ENCODE measurements at regions not wholly inside any gene's neighbourhood (a gene's known extent, or its start where the extent isn't known, plus 50 kb on each side); places are given as distances from the start of the nearest gene placed in this dataset.

DNA sequence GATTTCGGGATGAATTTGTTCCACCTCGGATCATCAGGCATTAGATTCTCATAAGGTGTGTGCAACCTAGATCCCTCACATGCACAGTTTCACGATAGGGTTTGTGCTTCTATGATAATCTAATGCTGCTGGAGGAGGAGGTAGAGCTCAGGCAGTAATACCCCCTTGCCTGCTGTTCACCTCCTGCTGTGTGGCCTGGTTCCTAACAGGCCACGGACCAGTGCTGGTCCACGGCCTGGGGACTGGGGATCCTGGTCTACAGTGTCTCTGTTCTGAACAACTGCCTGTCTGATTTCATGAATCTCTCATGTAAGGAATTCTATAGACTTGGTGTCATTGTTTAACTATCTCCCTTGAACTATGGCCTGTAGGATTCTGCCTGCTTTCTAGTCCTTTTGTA lies 269.9 kb downstream of the SPRY1 start:
- Histone ChIP-seq H3K27me3 (ENCODE audit: control insufficient read depth, insufficient read depth, low read length) (no peaks in the 10 kb centered on the region), H3K9me3 (replicated peaks; ENCODE audit: control insufficient read depth, low read depth, low read length) (no peaks in the 10 kb centered on the region), H3K4me1 (ENCODE audit: control insufficient read depth, insufficient read depth, low read length) (no peaks in the 10 kb centered on the region), H3K36me3 (ENCODE audit: control insufficient read depth, insufficient read depth, low read length) (peaks cover 12% of the 10 kb centered on the region), H3K27ac (ENCODE audit: low read length) (no peak overlapping the region), H3K4me3 (ENCODE audit: low read length) (no peak overlapping the region)
- DNase-seq, result no peak
- WGBS (ENCODE audit: insufficient coverage), result 95% methylated on average over 3 of the region's 5 CpGs

DNA sequence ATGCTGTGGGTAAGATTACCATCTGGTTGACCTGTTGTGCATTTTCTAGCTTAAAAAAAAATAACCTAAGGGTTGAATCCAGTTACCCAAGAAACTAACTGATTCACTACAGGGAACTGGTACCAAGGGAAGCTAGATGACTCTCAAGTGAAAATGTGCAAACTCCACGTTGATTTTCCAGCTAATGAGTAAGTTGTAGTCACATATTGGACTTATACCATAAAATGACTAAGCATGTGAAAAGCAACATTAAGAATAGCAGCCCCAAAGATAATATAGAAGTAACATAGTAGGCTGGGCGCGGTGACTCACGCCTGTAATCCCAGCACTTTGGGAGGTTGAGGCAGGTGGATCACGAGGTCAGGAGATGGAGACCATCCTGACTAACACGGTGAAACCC lies 270.9 kb downstream of the SPRY1 start:
- Histone ChIP-seq H3K4me3 (ENCODE audit: low read length) (no peak overlapping the region), H3K4me1 (ENCODE audit: control insufficient read depth, insufficient read depth, low read length) (no peaks in the 10 kb centered on the region), H3K27ac (ENCODE audit: low read length) (no peak overlapping the region), H3K9me3 (replicated peaks; ENCODE audit: control insufficient read depth, low read depth, low read length) (no peaks in the 10 kb centered on the region), H3K27me3 (ENCODE audit: control insufficient read depth, insufficient read depth, low read length) (no peaks in the 10 kb centered on the region), H3K36me3 (ENCODE audit: control insufficient read depth, insufficient read depth, low read length) (peaks cover 12% of the 10 kb centered on the region)
- no peak for DNase-seq
- WGBS (ENCODE audit: insufficient coverage), result 100% methylated on average over 1 of the region's 6 CpGs

DNA sequence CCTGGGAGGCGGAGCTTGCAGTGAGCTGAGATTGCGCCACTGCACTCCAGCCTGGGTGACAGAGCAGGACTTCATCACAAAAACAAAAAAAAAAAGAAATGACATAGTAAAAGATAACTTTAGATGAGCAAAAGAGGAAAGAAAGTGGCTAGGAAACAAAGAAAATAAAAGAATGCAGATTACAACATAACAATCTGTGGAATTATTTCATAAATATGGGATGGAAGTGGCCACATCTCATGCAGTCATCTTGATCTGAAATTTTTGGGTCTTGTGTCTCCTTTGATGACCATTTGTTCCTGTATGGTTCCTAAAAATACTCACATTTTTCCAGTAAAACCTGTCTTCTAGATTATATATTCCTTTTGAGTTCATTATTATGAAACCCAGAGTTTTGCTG lies 271.4 kb downstream of the SPRY1 start:
- peaks cover 12% of the 10 kb centered on the region for H3K36me3 ChIP-seq (ENCODE audit: control insufficient read depth, insufficient read depth, low read length)
- H3K9me3 ChIP-seq (replicated peaks; ENCODE audit: control insufficient read depth, low read depth, low read length), result no peaks in the 10 kb centered on the region
- no CpG with 5 or more reads among the region's 2 CpGs for WGBS (ENCODE audit: insufficient coverage)
- no peak overlapping the region for H3K4me3 ChIP-seq (ENCODE audit: low read length)
- no peak overlapping the region for H3K27ac ChIP-seq (ENCODE audit: low read length)
- no peaks in the 10 kb centered on the region for H3K27me3 ChIP-seq (ENCODE audit: control insufficient read depth, insufficient read depth, low read length)
- H3K4me1 ChIP-seq (ENCODE audit: control insufficient read depth, insufficient read depth, low read length), result no peaks in the 10 kb centered on the region
- no peak for DNase-seq

DNA sequence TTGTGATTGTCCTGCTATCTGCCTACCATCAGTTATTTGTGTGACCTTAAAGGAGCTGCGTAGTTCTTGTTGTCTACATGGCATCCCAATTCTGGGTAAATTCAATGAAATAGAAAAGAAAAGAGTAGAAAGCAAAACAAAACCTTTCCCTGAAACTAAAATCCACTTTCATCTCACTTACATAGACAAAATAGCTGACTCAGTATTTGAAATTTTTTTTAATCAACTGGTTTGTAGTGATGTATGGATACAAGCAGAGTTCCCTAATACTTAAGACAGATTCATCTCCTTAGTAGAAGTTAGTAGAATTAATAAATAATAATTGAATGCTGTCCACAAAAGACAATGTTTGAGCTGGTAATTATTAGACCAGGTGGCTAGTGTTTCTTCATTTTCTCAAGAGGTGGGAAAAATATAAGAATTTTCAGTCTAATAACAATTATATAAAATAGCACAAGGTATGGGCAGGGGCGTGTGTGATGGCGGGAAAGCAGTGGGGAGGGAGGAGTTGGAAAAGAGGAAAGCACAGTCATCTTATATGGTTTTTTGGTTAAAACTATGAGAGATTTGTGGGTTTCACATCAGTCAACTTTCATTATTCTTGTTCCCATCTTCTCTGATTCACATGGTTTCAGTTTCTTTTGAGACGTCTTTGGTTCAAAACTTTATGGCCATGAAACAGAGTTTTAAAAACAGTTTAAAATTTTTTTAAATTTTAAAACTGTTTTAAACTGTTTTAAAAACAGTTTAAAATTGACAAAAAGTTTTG lies 275.2 kb downstream of the SPRY1 start:
- H3K4me3 ChIP-seq (ENCODE audit: low read length), result no peak overlapping the region

DNA sequence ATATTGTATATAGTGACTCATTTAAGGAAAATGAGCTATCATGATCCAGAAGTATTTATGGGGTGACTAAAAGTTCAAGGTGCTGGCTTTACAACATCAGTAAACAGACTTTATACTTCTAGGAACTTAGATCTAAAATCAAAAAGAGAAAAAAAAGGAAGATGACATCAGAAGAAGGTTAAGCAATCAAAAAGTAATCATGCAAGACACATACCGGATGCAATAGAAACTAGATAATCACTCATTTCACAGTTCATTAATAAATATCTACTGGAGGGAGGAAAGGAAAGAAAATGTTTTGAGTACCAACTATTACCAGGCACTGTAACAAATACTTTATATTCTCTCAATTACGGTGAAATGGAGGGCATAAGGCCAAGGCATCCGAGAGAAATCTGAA lies 276.4 kb downstream of the SPRY1 start:
- H3K27ac ChIP-seq (ENCODE audit: low read length), result no peak overlapping the region

More for the DNA sequence above, 275.2 kb downstream of the SPRY1 start:
- H3K27ac ChIP-seq (ENCODE audit: low read length), result no peak overlapping the region
- H3K9me3 ChIP-seq (replicated peaks; ENCODE audit: control insufficient read depth, low read depth, low read length), result no peaks in the 10 kb centered on the region
- H3K4me1 ChIP-seq (ENCODE audit: control insufficient read depth, insufficient read depth, low read length), result peaks cover 15% of the 10 kb centered on the region
- no CpG with 5 or more reads among the region's 4 CpGs for WGBS (ENCODE audit: insufficient coverage)
- no peak for DNase-seq
- no peaks in the 10 kb centered on the region for H3K27me3 ChIP-seq (ENCODE audit: control insufficient read depth, insufficient read depth, low read length)
- peaks cover 4% of the 10 kb centered on the region for H3K36me3 ChIP-seq (ENCODE audit: control insufficient read depth, insufficient read depth, low read length)

DNA sequence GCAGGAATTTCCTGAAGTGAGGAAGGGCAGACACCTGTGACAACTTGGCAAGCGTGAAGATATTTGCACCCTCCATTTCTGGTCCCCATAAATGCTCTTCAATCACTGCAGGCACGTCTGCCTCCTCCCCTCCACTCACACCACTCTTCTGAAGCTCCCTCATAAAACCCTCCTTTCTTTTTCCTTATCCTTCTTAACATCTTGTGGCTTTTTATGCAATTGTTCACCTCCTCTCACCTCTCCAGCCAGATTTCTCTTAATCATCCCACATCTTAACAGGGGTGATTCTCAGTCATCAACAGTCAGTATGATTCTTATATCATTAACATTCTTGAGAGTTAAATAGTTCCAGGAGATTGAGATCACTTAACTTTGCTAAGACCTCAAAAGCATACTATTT lies 277.4 kb downstream of the SPRY1 start:
- H3K27ac ChIP-seq (ENCODE audit: low read length), result peak overlapping the region; percentile 90
- 46% methylated on average over 2 of the region's 2 CpGs for WGBS (ENCODE audit: insufficient coverage)
- H3K36me3 ChIP-seq (ENCODE audit: control insufficient read depth, insufficient read depth, low read length), result no peaks in the 10 kb centered on the region
- no peaks in the 10 kb centered on the region for H3K27me3 ChIP-seq (ENCODE audit: control insufficient read depth, insufficient read depth, low read length)
- H3K4me1 ChIP-seq (ENCODE audit: control insufficient read depth, insufficient read depth, low read length), result peaks cover 15% of the 10 kb centered on the region
- DNase-seq, result no peak
- H3K4me3 ChIP-seq (ENCODE audit: low read length), result no peak overlapping the region
- no peaks in the 10 kb centered on the region for H3K9me3 ChIP-seq (replicated peaks; ENCODE audit: control insufficient read depth, low read depth, low read length)

More for the DNA sequence above, 276.4 kb downstream of the SPRY1 start:
- WGBS (ENCODE audit: insufficient coverage), result no CpG with 5 or more reads among the region's 3 CpGs
- Histone ChIP-seq H3K27me3 (ENCODE audit: control insufficient read depth, insufficient read depth, low read length) (no peaks in the 10 kb centered on the region), H3K36me3 (ENCODE audit: control insufficient read depth, insufficient read depth, low read length) (no peaks in the 10 kb centered on the region), H3K4me3 (ENCODE audit: low read length) (no peak overlapping the region), H3K4me1 (ENCODE audit: control insufficient read depth, insufficient read depth, low read length) (peaks cover 15% of the 10 kb centered on the region), H3K9me3 (replicated peaks; ENCODE audit: control insufficient read depth, low read depth, low read length) (no peaks in the 10 kb centered on the region)
- peak; percentile 27 for DNase-seq

DNA sequence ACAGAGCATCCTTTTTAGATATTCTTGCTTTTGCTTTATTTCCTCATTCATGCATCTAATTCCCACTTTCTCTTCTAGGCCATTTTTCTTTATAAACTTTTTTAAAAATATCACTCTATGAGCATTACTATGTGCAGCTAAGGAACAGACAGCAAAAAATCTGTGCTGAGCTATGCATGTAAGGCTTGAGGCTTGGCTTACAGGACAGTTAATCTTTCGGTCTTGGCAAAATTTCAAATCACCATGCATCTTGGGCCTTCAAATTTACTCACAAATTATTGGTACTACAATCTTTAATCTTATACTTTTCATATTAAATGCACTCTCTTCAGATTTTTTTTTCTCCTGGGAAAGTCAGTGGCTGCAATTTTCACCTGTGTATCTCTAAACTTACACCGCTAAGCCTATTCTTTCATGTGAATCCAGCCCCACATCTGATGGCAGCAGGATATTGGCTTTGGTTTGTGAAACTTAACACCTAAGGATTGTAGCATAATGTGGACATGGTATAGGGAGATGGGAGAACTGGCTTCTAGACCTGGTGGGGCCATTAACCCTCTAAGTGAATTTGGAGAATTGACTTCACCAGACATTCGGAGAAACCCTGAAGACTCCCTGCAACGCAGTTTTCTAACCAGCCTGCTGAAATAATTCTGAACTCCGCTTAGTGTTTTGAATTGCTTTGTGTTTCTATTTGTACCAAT lies 278.3 kb downstream of the SPRY1 start:
- Histone ChIP-seq H3K4me1 (ENCODE audit: control insufficient read depth, insufficient read depth, low read length) (peaks cover 15% of the 10 kb centered on the region), H3K4me3 (ENCODE audit: low read length) (no peak overlapping the region), H3K36me3 (ENCODE audit: control insufficient read depth, insufficient read depth, low read length) (no peaks in the 10 kb centered on the region), H3K27ac (ENCODE audit: low read length) (peak overlapping the region; percentile 90), H3K9me3 (replicated peaks; ENCODE audit: control insufficient read depth, low read depth, low read length) (no peaks in the 10 kb centered on the region), H3K27me3 (ENCODE audit: control insufficient read depth, insufficient read depth, low read length) (no peaks in the 10 kb centered on the region)
- DNase-seq, result peak; percentile 79
- 10% methylated on average over 2 of the region's 5 CpGs for WGBS (ENCODE audit: insufficient coverage)

DNA sequence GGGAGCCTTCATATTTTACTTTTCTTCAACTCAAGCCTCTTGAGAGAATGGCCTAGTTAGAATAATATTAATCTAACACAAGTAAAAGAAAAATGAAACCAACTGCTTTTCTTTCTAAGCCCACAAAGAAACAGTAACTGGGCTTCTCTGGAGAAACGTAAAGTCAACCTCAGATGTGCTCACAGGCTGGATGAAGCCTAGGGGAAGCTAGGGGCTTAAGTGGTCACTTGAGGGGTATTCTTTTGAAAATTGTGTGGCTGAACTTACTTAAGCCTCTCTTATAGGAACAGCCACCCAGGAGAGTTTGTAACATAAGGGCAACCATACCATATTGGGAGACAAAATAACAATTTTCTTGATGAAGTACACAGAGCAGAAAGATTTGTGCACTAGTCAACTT lies 279.0 kb downstream of the SPRY1 start:
- Histone ChIP-seq H3K4me3 (ENCODE audit: low read length) (no peak overlapping the region), H3K27me3 (ENCODE audit: control insufficient read depth, insufficient read depth, low read length) (no peaks in the 10 kb centered on the region), H3K36me3 (ENCODE audit: control insufficient read depth, insufficient read depth, low read length) (no peaks in the 10 kb centered on the region), H3K9me3 (replicated peaks; ENCODE audit: control insufficient read depth, low read depth, low read length) (no peaks in the 10 kb centered on the region), H3K4me1 (ENCODE audit: control insufficient read depth, insufficient read depth, low read length) (peaks cover 15% of the 10 kb centered on the region), H3K27ac (ENCODE audit: low read length) (peak overlapping the region; percentile 90)
- no CpG with 5 or more reads among the region's 1 CpG for WGBS (ENCODE audit: insufficient coverage)
- peak; percentile 68 for DNase-seq

DNA sequence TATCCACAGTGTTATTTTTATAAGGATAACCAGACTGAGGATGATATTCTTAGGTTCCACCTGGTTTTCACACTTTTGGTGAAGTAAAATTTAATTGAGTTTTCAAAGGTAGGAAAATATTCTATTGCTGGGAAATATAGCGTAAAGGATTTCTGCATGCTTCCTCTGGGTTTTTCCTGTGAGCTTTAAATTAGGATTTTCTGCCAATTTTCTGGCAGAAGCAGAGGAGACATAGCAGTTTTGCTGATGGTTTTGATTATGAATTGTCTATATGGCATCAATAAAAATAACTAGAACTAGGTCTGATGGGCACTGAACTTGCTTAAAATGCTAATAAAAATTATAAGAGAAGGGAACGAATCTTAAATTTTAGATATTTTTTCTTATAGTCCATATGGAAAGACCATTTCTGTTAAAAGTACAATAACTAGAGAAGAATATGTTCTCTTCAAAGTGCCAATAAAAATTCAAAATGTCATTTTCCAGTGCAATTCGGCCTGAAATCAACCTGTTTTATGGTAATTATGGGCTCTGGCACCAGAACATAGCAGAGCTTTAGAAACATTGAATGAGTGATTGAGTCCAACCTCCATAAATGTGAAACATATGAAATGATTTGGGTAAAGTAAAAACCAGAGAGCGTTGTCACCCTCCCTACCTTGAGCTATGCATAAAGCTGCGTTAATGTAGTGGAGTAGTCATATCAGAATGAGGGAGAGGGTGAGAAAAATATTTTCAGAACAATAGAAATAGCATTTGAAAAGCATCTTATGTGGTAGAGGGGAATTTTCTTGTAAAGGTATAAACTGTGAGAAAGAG lies 279.7 kb downstream of the SPRY1 start:
- WGBS (ENCODE audit: insufficient coverage), result 0% methylated on average over 1 of the region's 5 CpGs
- H3K27me3 ChIP-seq (ENCODE audit: control insufficient read depth, insufficient read depth, low read length), result no peaks in the 10 kb centered on the region
- peaks cover 15% of the 10 kb centered on the region for H3K4me1 ChIP-seq (ENCODE audit: control insufficient read depth, insufficient read depth, low read length)
- no peaks in the 10 kb centered on the region for H3K36me3 ChIP-seq (ENCODE audit: control insufficient read depth, insufficient read depth, low read length)
- H3K9me3 ChIP-seq (replicated peaks; ENCODE audit: control insufficient read depth, low read depth, low read length), result no peaks in the 10 kb centered on the region
- DNase-seq, result peak; percentile 86
- H3K4me3 ChIP-seq (ENCODE audit: low read length), result peak overlapping the region; percentile 6
- peak overlapping the region; percentile 90 for H3K27ac ChIP-seq (ENCODE audit: low read length)

DNA sequence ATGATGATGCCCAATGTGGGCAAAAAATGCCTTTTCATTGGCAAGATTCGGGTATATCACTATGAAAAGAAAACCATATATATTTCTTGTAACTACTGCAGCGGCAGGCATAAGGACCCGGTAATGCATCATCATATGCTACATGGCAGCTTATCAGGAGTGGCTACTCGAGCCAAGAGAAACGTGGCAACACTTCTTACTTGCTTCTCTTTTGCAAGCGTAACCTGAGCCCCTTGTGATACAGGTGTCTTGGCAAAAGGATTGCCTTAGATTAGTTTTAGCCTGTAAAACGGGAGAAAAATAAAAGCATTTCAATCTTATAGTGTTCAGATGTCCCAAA lies 280.3 kb downstream of the SPRY1 start:
- peak overlapping the region; percentile 90 for H3K27ac ChIP-seq (ENCODE audit: low read length)
- no peaks in the 10 kb centered on the region for H3K36me3 ChIP-seq (ENCODE audit: control insufficient read depth, insufficient read depth, low read length)
- H3K4me1 ChIP-seq (ENCODE audit: control insufficient read depth, insufficient read depth, low read length), result peaks cover 15% of the 10 kb centered on the region
- H3K27me3 ChIP-seq (ENCODE audit: control insufficient read depth, insufficient read depth, low read length), result no peaks in the 10 kb centered on the region
- H3K4me3 ChIP-seq (ENCODE audit: low read length), result peak overlapping the region; percentile 6
- 40% methylated on average over 4 of the region's 7 CpGs for WGBS (ENCODE audit: insufficient coverage)
- H3K9me3 ChIP-seq (replicated peaks; ENCODE audit: control insufficient read depth, low read depth, low read length), result no peaks in the 10 kb centered on the region
- DNase-seq, result peak; percentile 76

Measured in muscle of leg (tissue), 3 donors.